ENCODE measurements at regions not wholly inside any gene's neighbourhood (a gene's known extent, or its start where the extent isn't known, plus 50 kb on each side); places are given as distances from the start of the nearest gene placed in this dataset.

GRCh38 chr9:22512495-22512894 lies 65.9 kb downstream of the DMRTA1 start:
- TF ChIP-seq CTCF (optimal IDR thresholded peaks at IDR 0.05 in 1 of 3, IDR thresholded peaks at IDR 0.05 in 1 of 3, conservative IDR thresholded peaks at IDR 0.05 in 1 of 3; ENCODE audit: extremely low read depth in 1 of 3, insufficient read depth in 2 of 3, low read length in 3 of 3) (no peak), EZH2 (IDR thresholded peaks at IDR 0.05; ENCODE audit: low read length) (no peak)
